ENCODE measurements at regions not wholly inside any gene's neighbourhood (a gene's known extent, or its start where the extent isn't known, plus 50 kb on each side); places are given as distances from the start of the nearest gene placed in this dataset.

GRCh38 chr21:15255261-15255660 is 190.5 kb upstream of the NRIP1 start:
- TF ChIP-seq, protein P1, sequence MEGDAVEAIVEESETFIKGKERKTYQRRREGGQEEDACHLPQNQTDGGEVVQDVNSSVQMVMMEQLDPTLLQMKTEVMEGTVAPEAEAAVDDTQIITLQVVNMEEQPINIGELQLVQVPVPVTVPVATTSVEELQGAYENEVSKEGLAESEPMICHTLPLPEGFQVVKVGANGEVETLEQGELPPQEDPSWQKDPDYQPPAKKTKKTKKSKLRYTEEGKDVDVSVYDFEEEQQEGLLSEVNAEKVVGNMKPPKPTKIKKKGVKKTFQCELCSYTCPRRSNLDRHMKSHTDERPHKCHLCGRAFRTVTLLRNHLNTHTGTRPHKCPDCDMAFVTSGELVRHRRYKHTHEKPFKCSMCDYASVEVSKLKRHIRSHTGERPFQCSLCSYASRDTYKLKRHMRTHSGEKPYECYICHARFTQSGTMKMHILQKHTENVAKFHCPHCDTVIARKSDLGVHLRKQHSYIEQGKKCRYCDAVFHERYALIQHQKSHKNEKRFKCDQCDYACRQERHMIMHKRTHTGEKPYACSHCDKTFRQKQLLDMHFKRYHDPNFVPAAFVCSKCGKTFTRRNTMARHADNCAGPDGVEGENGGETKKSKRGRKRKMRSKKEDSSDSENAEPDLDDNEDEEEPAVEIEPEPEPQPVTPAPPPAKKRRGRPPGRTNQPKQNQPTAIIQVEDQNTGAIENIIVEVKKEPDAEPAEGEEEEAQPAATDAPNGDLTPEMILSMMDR (IDR thresholded peaks at IDR 0.05): no peak
- Histone ChIP-seq H3K4me3 (no peak overlapping the region), H3K36me3 (no peaks in the 10 kb centered on the region), H3K27me3 (ENCODE audit: low read depth) (no peaks in the 10 kb centered on the region), H3K9me3 (no peaks in the 10 kb centered on the region), H3K4me1 (no peaks in the 10 kb centered on the region), H3K27ac (no peak overlapping the region)
- ATAC-seq (no peak), DNase-seq (no peak)
- intact Hi-C loops (cut with DNase I): no loop called here

GRCh38 chr21:15255763-15256162 is 191.0 kb upstream of the NRIP1 start:
- H3K9me3 ChIP-seq: no peaks in the 10 kb centered on the region
- TF ChIP-seq, protein P1 (IDR thresholded peaks at IDR 0.05): no peak
- ATAC-seq: no peak
- no peak overlapping the region for H3K27ac ChIP-seq
- H3K4me1 ChIP-seq: no peaks in the 10 kb centered on the region
- no peaks in the 10 kb centered on the region for H3K27me3 ChIP-seq (ENCODE audit: low read depth)
- intact Hi-C loops (cut with DNase I): no loop called here
- no peak for DNase-seq
- H3K4me3 ChIP-seq: no peak overlapping the region
- no peaks in the 10 kb centered on the region for H3K36me3 ChIP-seq

DNA sequence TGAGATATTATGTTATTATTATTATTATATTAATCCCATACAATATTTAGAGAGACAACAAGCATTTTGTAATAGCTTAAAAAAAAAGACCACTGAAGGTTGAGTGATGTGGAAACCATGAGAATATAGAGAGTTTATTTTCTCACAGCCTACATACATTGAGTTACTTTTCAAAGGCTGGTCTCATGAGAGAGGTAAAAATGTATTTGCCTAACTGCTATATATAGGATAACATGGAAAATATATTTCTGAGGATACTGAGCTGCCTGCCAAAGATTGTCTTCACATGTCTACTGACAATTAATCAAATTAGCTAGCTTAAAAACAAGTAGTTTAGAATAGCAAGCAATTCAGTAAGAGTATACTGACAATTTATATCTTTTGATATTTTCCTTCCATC is 192.2 kb upstream of the NRIP1 start:
- no peaks in the 10 kb centered on the region for H3K9me3 ChIP-seq
- H3K27me3 ChIP-seq (ENCODE audit: low read depth): no peaks in the 10 kb centered on the region
- ATAC-seq (no peak), DNase-seq (no peak)
- intact Hi-C loops (cut with DNase I): no loop called here
- no peaks in the 10 kb centered on the region for H3K4me1 ChIP-seq
- H3K27ac ChIP-seq: no peak overlapping the region
- no peaks in the 10 kb centered on the region for H3K36me3 ChIP-seq
- TF ChIP-seq, protein P1 (IDR thresholded peaks at IDR 0.05): no peak
- H3K4me3 ChIP-seq: no peak overlapping the region

DNA sequence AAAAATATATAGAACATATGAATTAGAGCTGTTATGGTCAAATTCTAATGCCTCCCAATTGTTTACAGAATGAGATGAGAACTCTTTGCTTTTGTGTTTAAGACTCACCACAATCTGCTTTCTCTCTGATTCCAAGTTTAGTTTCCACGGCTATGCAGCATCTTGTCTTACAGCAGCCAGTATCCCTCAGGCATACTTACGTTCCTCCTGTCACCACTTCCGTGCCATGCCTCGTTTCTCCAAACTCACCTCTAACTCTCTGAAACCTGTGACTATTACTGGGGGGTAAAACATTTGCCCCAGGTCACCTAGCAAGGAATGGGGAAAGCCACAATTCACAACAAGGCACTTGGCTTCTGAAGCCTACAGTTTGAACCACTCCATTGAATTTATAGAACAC is 192.8 kb upstream of the NRIP1 start:
- TF ChIP-seq, protein P1 (IDR thresholded peaks at IDR 0.05): no peak
- H3K4me3 ChIP-seq: no peak overlapping the region
- H3K27ac ChIP-seq: no peak overlapping the region
- intact Hi-C loops (cut with DNase I): no loop called here
- no peaks in the 10 kb centered on the region for H3K9me3 ChIP-seq
- no peak for DNase-seq
- no peaks in the 10 kb centered on the region for H3K36me3 ChIP-seq
- ATAC-seq: no peak
- H3K27me3 ChIP-seq (ENCODE audit: low read depth): no peaks in the 10 kb centered on the region
- no peaks in the 10 kb centered on the region for H3K4me1 ChIP-seq

GRCh38 chr21:15259824-15260223 is 195.0 kb upstream of the NRIP1 start:
- intact Hi-C loops (cut with DNase I): no loop called here
- Histone ChIP-seq H3K27me3 (ENCODE audit: low read depth) (no peaks in the 10 kb centered on the region), H3K36me3 (no peaks in the 10 kb centered on the region), H3K27ac (no peak overlapping the region), H3K4me1 (no peaks in the 10 kb centered on the region), H3K4me3 (no peak overlapping the region), H3K9me3 (no peaks in the 10 kb centered on the region)
- TF ChIP-seq, protein P1 (IDR thresholded peaks at IDR 0.05): no peak
- no peak for DNase-seq
- no peak for ATAC-seq

DNA sequence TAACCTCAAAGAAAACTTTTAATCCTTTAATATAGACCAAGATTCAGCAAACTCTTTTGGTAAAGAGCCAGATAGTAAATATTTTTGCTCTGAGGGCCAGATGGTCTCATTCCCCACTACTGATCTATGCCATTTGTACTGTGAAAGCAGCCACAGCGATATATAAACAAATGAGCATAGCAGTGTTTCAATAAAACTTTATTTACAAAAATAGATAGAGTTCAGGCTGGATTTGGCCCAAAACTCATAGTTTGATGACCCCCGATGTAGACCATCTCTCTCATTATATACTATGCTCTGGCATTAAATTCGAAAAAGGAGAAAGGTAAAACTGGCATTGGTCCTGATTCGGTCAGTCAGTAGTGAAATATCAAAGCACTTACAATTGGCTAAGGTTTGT is 195.8 kb upstream of the NRIP1 start:
- Histone ChIP-seq H3K9me3 (no peaks in the 10 kb centered on the region), H3K27me3 (ENCODE audit: low read depth) (no peaks in the 10 kb centered on the region), H3K4me1 (no peaks in the 10 kb centered on the region), H3K36me3 (no peaks in the 10 kb centered on the region), H3K27ac (no peak overlapping the region), H3K4me3 (no peak overlapping the region)
- intact Hi-C loops (cut with DNase I): no loop called here
- DNase-seq (no peak), ATAC-seq (no peak)
- TF ChIP-seq, protein P1 (IDR thresholded peaks at IDR 0.05): no peak
